Gastroesophageal sphincter (tissue), 4 donors: ENCODE measurements at regions not wholly inside any gene's neighbourhood (a gene's known extent, or its start where the extent isn't known, plus 50 kb on each side); places are given as distances from the start of the nearest gene placed in this dataset.
"Not testable (repeated sequence)": the region's sequence is repeated elsewhere in the genome, so short reads cannot be mapped to it uniquely, and the experiment has no call there.

Experiments used
- ATAC-seq: fragments of 150-250 bp; one replicate; pipeline ENCODE4 v1.9.1; 2016; ENCODE audit warnings: mild to moderate bottlenecking, moderate library complexity
- H3K27ac ChIP-seq, 4 donors: fragments of 200-600 bp; sonication (generic) in 3 of 4; 1 replicate in 3 of 4; 2 replicates in 1 of 4; pipeline ENCODE4 v1.5.1; 2016 to 2019
- H3K27me3 ChIP-seq: fragments of 200-600 bp; sonication (generic); one replicate; pipeline ENCODE4 v1.5.1; 2019
- H3K36me3 ChIP-seq, 2 donors: fragments of 200-600 bp; sonication (generic); one replicate each; pipeline ENCODE4 v1.5.1; 2019; ENCODE audit warnings: control low read depth in 1 of 2
- H3K4me1 ChIP-seq, 3 donors: fragments of 200-600 bp; sonication (generic); 1 replicate in 2 of 3; 2 replicates in 1 of 3; pipeline ENCODE4 v1.5.1; 2016 to 2019; ENCODE audit warnings: control low read depth in 2 of 3
- H3K4me3 ChIP-seq, 2 donors: fragments of 200-600 bp; sonication (generic); one replicate each; pipeline ENCODE4 v1.5.1; 2019; ENCODE audit warnings: mild to moderate bottlenecking in 1 of 2, moderate library complexity in 1 of 2
- H3K9me3 ChIP-seq, 3 donors: fragments of 200-600 bp; sonication (generic); one replicate each; pipeline ENCODE4 v1.5.1; 2017 to 2019; ENCODE audit warnings: control low read depth in 2 of 3
- EP300 ChIP-seq: sonication (generic); formaldehyde crosslinking; IDR thresholded peaks from one replicate; pipeline ENCODE4 v1.6.1; 2017; ENCODE audit warnings: antibody characterized with exemption, mild to moderate bottlenecking
- POLR2A ChIP-seq, 2 donors: fragments of 450-650 bp; IDR thresholded peaks; one replicate each; pipeline ENCODE4 v1.6.1; 2017; ENCODE audit warnings: antibody characterized with exemption in 2 of 2, mild to moderate bottlenecking in 2 of 2, moderate library complexity in 1 of 2
- POLR2AphosphoS5 ChIP-seq: sonication (generic); formaldehyde crosslinking; IDR thresholded peaks from one replicate; pipeline ENCODE4 v1.6.1; 2017; ENCODE audit warnings: antibody characterized with exemption
- WGBS, 2 donors: methylation state at CpG; one replicate each; pipeline ENCODE4 v1.1.5; 2018; ENCODE audit warnings: low coverage in 1 of 2; 5-methylcytosine and 5-hydroxymethylcytosine counted together
- TF ChIP-seq, protein P1 (sequence below), 4 experiments: fragments of 200-600 bp in 2 of 4; fragments of 450-650 bp in 2 of 4; sonication (generic) in 1 of 4; IDR thresholded peaks; one replicate each; pipeline ENCODE4 v1.5.1; 2017 to 2019; ENCODE audit warnings: antibody characterized with exemption in 4 of 4, mild to moderate bottlenecking in 2 of 4, moderate library complexity in 2 of 4

GRCh38 chr12:63508543-63508942 lies 159.8 kb downstream of the DPY19L2 start:
- no peaks in the 10 kb centered on the region for H3K4me1 ChIP-seq
- no peaks in the 10 kb centered on the region for H3K27me3 ChIP-seq
- TF ChIP-seq, protein P1, sequence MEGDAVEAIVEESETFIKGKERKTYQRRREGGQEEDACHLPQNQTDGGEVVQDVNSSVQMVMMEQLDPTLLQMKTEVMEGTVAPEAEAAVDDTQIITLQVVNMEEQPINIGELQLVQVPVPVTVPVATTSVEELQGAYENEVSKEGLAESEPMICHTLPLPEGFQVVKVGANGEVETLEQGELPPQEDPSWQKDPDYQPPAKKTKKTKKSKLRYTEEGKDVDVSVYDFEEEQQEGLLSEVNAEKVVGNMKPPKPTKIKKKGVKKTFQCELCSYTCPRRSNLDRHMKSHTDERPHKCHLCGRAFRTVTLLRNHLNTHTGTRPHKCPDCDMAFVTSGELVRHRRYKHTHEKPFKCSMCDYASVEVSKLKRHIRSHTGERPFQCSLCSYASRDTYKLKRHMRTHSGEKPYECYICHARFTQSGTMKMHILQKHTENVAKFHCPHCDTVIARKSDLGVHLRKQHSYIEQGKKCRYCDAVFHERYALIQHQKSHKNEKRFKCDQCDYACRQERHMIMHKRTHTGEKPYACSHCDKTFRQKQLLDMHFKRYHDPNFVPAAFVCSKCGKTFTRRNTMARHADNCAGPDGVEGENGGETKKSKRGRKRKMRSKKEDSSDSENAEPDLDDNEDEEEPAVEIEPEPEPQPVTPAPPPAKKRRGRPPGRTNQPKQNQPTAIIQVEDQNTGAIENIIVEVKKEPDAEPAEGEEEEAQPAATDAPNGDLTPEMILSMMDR (IDR thresholded peaks at IDR 0.05), result no peak
- TF ChIP-seq POLR2AphosphoS5 (no peak), EP300 (no peak), POLR2A (IDR thresholded peaks at IDR 0.05) (no peak)
- H3K9me3 ChIP-seq, result peaks cover 0 to 21% (median 0%) of the 10 kb centered on the region in 3 donors
- ATAC-seq, result no peak
- no peaks in the 10 kb centered on the region for H3K36me3 ChIP-seq
- no peak overlapping the region for H3K4me3 ChIP-seq
- H3K27ac ChIP-seq, result no peak overlapping the region
- WGBS, 2 donors, result 67 to 85% methylated on average over 1 to 5 of the region's 5 CpGs

GRCh38 chr12:63499567-63499966 lies 168.7 kb downstream of the DPY19L2 start:
- WGBS, 2 donors, result 71 to 100% methylated on average over 1 of the region's 6 CpGs
- Histone ChIP-seq H3K27me3 (no peaks in the 10 kb centered on the region), H3K36me3 (no peaks in the 10 kb centered on the region), H3K27ac (no peak overlapping the region), H3K9me3 (no peaks in the 10 kb centered on the region), H3K4me1 (no peaks in the 10 kb centered on the region), H3K4me3 (no peak overlapping the region)
- no peak for ATAC-seq
- TF ChIP-seq POLR2AphosphoS5 (no peak), EP300 (no peak), POLR2A (IDR thresholded peaks at IDR 0.05) (no peak)
- TF ChIP-seq, protein P1 (IDR thresholded peaks at IDR 0.05), result no peak

- no peaks in the 10 kb centered on the region for H3K9me3 ChIP-seq
- no peaks in the 10 kb centered on the region for H3K4me1 ChIP-seq
- no peak overlapping the region for H3K27ac ChIP-seq
- no peaks in the 10 kb centered on the region for H3K27me3 ChIP-seq
- ATAC-seq, result no peak
- TF ChIP-seq POLR2AphosphoS5, result no peak
- TF ChIP-seq, protein P1 (IDR thresholded peaks at IDR 0.05), result no peak
- no peak for TF ChIP-seq EP300
- TF ChIP-seq POLR2A (IDR thresholded peaks at IDR 0.05), result no peak
- H3K4me3 ChIP-seq, result no peak overlapping the region
- H3K36me3 ChIP-seq, result no peaks in the 10 kb centered on the region
Observed at GRCh38 chr12:63498239-63498638, 170.1 kb downstream of the DPY19L2 start.

DNA sequence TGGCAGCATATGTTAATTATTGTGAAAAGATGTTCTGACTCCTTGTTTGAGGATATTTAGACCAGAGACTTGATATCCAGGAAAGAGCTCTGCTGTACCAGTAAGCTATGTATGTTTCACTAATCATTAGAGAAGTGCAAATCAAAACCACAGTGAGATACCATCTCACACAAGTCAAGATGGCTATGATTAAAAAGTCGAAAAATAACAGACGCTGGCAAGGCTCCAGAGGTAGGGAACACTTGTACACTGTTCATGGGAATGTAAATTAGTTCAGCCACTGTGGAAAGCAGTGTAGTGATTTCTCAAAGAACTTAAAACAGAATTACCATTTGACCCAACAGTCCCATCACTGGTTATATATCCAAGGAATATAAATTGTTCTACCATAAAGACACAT lies 171.6 kb downstream of the DPY19L2 start:
- H3K4me1 ChIP-seq, result no peaks in the 10 kb centered on the region
- H3K4me3 ChIP-seq, result no peak overlapping the region
- H3K27ac ChIP-seq, result no peak overlapping the region
- TF ChIP-seq, protein P1 (IDR thresholded peaks at IDR 0.05), result no peak
- TF ChIP-seq POLR2AphosphoS5 (no peak), POLR2A (IDR thresholded peaks at IDR 0.05) (no peak), EP300 (no peak)
- WGBS, 2 donors, result 58% methylated on average over 2 of the region's 2 CpGs; no CpG with 5 or more reads in 1 of the 2 donors
- H3K36me3 ChIP-seq, result no peaks in the 10 kb centered on the region
- H3K9me3 ChIP-seq, result no peaks in the 10 kb centered on the region
- ATAC-seq, result no peak
- H3K27me3 ChIP-seq, result no peaks in the 10 kb centered on the region

- Histone ChIP-seq H3K9me3 (no peaks in the 10 kb centered on the region), H3K4me1 (no peaks in the 10 kb centered on the region), H3K27me3 (no peaks in the 10 kb centered on the region), H3K36me3 (no peaks in the 10 kb centered on the region), H3K4me3 (no peak overlapping the region), H3K27ac (no peak overlapping the region)
- TF ChIP-seq, protein P1 (IDR thresholded peaks at IDR 0.05), result no peak
- TF ChIP-seq EP300, result no peak
- no peak for TF ChIP-seq POLR2AphosphoS5
- TF ChIP-seq POLR2A (IDR thresholded peaks at IDR 0.05), result no peak
- WGBS, 2 donors, result 67 to 88% methylated on average over 1 of the region's 1 CpG
- ATAC-seq, result no peak
Observed at GRCh38 chr12:63495974-63496373, 172.3 kb downstream of the DPY19L2 start.

DNA sequence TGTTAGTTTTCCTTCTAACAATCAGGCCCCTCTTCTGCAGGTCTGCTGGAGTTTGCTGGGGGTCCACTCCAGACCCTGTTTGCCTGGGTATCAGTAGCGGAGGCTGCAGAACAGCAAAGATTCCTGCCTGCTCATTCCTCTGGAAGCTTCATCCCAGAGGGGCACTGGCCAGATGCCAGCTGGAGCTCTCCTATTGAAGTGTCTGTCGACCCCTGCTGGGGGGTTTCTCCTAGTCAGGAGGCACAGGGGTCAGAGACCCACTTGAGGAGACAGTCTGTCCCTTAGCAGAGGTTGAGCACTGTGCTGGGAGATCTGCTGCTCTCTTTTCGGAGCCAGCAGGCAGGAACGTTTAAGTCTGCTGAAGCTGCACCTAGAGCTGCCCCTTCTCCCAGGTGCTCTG lies 174.9 kb downstream of the DPY19L2 start:
- not testable (repeated sequence) for ATAC-seq, H3K36me3 ChIP-seq, H3K4me3 ChIP-seq, H3K27ac ChIP-seq, H3K4me1 ChIP-seq, H3K27me3 ChIP-seq
- WGBS, 2 donors, result 83% methylated on average over 2 of the region's 4 CpGs; no CpG with 5 or more reads in 1 of the 2 donors
- peaks cover 0 to 14% (median 0%) of the 10 kb centered on the region in 3 donors for H3K9me3 ChIP-seq
